ENCODE measurements at regions not wholly inside any gene's neighbourhood (a gene's known extent, or its start where the extent isn't known, plus 50 kb on each side); places are given as distances from the start of the nearest gene placed in this dataset.
"Not testable (repeated sequence)": the region's sequence is repeated elsewhere in the genome, so short reads cannot be mapped to it uniquely, and the experiment has no call there.

GRCh38 chr10:118834370-118834769, 79.6 kb upstream of the CACUL1 start:
- DNase-seq (ENCODE audit: extremely low spot score, insufficient read length, low read depth); FAIRE-seq: not testable (repeated sequence)

- DNase-seq (ENCODE audit: extremely low spot score, insufficient read length, low read depth) (no peak), FAIRE-seq (no peak)
These were observed 81.0 kb upstream of the CACUL1 start for GRCh38 chr10:118835682-118836326.

GRCh38 chr10:118838364-118838763, 83.6 kb upstream of the CACUL1 start:
- DNase-seq (ENCODE audit: extremely low spot score, insufficient read length, low read depth) (no peak), FAIRE-seq (no peak)

- no peak for FAIRE-seq
- DNase-seq (ENCODE audit: extremely low spot score, insufficient read length, low read depth), result no peak
These were observed 84.6 kb upstream of the CACUL1 start for GRCh38 chr10:118839348-118839747.

- DNase-seq (ENCODE audit: extremely low spot score, insufficient read length, low read depth) (no peak), FAIRE-seq (no peak)
These were observed 85.5 kb upstream of the CACUL1 start for GRCh38 chr10:118840071-118840775.

- DNase-seq (ENCODE audit: extremely low spot score, insufficient read length, low read depth), result no peak
- FAIRE-seq, result no peak
These were observed 86.2 kb upstream of the CACUL1 start for GRCh38 chr10:118840776-118841468.

- DNase-seq (ENCODE audit: extremely low spot score, insufficient read length, low read depth) (no peak), FAIRE-seq (no peak)
These were observed 87.3 kb upstream of the CACUL1 start for GRCh38 chr10:118841881-118842605.

- DNase-seq (ENCODE audit: extremely low spot score, insufficient read length, low read depth) (no peak), FAIRE-seq (no peak)
These were observed 88.3 kb upstream of the CACUL1 start for GRCh38 chr10:118842843-118843624.

GRCh38 chr10:118843647-118844265, 89.0 kb upstream of the CACUL1 start:
- no peak for FAIRE-seq
- DNase-seq (ENCODE audit: extremely low spot score, insufficient read length, low read depth), result no peak

GRCh38 chr10:118844731-118845521, 90.2 kb upstream of the CACUL1 start:
- FAIRE-seq, result no peak
- no peak for DNase-seq (ENCODE audit: extremely low spot score, insufficient read length, low read depth)

GRCh38 chr10:118845776-118846175, 91.0 kb upstream of the CACUL1 start:
- no peak for FAIRE-seq

GRCh38 chr10:118850418-118851061, 95.8 kb upstream of the CACUL1 start:
- DNase-seq (ENCODE audit: extremely low spot score, insufficient read length, low read depth) (peak; percentile 25), FAIRE-seq (peak; percentile 21)

More at GRCh38 chr10:118845776-118846175, 91.0 kb upstream of the CACUL1 start:
- no peak for DNase-seq (ENCODE audit: extremely low spot score, insufficient read length, low read depth)

- FAIRE-seq (no peak), DNase-seq (ENCODE audit: extremely low spot score, insufficient read length, low read depth) (no peak)
These were observed 96.6 kb upstream of the CACUL1 start for GRCh38 chr10:118851062-118852035.

- DNase-seq (ENCODE audit: extremely low spot score, insufficient read length, low read depth) (no peak), FAIRE-seq (no peak)
These were observed 99.1 kb upstream of the CACUL1 start for GRCh38 chr10:118853916-118854315.

- no peak for DNase-seq (ENCODE audit: extremely low spot score, insufficient read length, low read depth)
- FAIRE-seq, result no peak
These were observed 101.3 kb upstream of the CACUL1 start for GRCh38 chr10:118856106-118856505.

GRCh38 chr10:118865998-118866693, 111.4 kb upstream of the CACUL1 start:
- no peak for FAIRE-seq

More at GRCh38 chr10:118865998-118866693, 111.4 kb upstream of the CACUL1 start:
- no peak for DNase-seq (ENCODE audit: extremely low spot score, insufficient read length, low read depth)
